Ascending aorta (tissue), 2 donors: ENCODE measurements at regions not wholly inside any gene's neighbourhood (a gene's known extent, or its start where the extent isn't known, plus 50 kb on each side); places are given as distances from the start of the nearest gene placed in this dataset.

Experiments
- DNase-seq, 2 donors: peaks; one replicate each; pipeline ENCODE4 v3.0.0-alpha.2; 2019; ENCODE audit warnings: low spot score in 2 of 2
- H3K27ac ChIP-seq, 2 donors: fragments of 200-600 bp; sonication (generic); one replicate each; pipeline ENCODE4 v1.5.1; 2016 to 2017; ENCODE audit warnings: mild to moderate bottlenecking in 1 of 2
- H3K27me3 ChIP-seq: fragments of 200-600 bp; sonication (generic); one replicate; pipeline ENCODE4 v1.5.1; 2017
- H3K36me3 ChIP-seq, 2 donors: fragments of 200-600 bp; sonication (generic); one replicate each; pipeline ENCODE4 v1.5.1; 2016
- H3K4me1 ChIP-seq, 2 donors: fragments of 200-600 bp; sonication (generic); one replicate each; pipeline ENCODE4 v1.5.1; 2016 to 2017; ENCODE audit warnings: mild to moderate bottlenecking in 1 of 2
- H3K4me3 ChIP-seq, 2 donors: fragments of 200-600 bp; sonication (generic); one replicate each; pipeline ENCODE4 v1.5.1; 2016 to 2017; ENCODE audit warnings: mild to moderate bottlenecking in 1 of 2
- H3K9me3 ChIP-seq, 2 donors: fragments of 200-600 bp; sonication (generic); one replicate each; pipeline ENCODE4 v1.5.1; 2016
- intact Hi-C: fragments of 100-400 bp; cut with DNase I; formaldehyde crosslinking; loops from one replicate; pipeline ENCODE4 v1.15.1; 2023
- TF ChIP-seq, protein P1 (sequence below), 3 experiments: fragments of 200-600 bp in 2 of 3; fragments of 450-650 bp in 1 of 3; sonication (generic) in 2 of 3; IDR thresholded peaks; one replicate each; pipeline ENCODE4 v1.5.1; 2016 to 2019; ENCODE audit warnings: antibody characterized with exemption in 3 of 3, mild to moderate bottlenecking in 1 of 3, moderate library complexity in 1 of 3

DNA sequence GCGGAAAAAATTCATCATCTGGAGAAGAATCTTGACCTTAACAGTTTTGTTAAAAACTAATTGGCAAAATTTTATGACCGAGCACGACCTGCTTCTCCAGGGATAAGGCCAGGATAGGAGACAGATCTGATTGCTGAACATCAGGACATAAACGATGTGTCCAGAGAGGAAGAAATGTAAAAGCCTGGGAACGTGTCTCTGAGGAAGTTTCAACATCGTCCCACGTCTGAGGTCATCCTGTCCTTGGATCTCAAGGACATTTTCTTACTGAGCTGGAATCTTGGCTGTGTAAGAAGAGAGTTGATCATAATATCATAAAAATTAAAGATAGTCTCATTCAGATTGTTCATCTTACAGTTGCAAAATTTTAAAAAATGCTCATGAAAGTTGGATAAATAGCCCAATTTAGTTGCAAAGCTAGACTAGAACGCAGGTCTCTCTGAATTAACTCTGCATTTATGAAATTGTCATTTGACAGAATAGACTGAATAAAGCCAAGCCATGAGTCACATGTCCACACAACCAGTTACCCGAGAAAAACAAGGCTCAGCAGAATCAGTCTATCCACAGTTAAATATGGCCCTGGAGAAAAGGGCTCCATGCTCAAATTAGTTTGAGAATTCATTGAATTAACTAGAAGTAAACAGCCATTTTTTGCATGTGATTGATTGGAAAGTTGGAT, 120.0 kb upstream of the EGFR start:
- no peak overlapping the region for H3K27ac ChIP-seq
- intact Hi-C loops: no loop called here
- H3K9me3 ChIP-seq: no peaks in the 10 kb centered on the region
- H3K27me3 ChIP-seq: no peaks in the 10 kb centered on the region
- no peak overlapping the region for H3K4me3 ChIP-seq
- no peaks in the 10 kb centered on the region for H3K36me3 ChIP-seq
- no peaks in the 10 kb centered on the region for H3K4me1 ChIP-seq
- no peak for DNase-seq
- TF ChIP-seq, protein P1, sequence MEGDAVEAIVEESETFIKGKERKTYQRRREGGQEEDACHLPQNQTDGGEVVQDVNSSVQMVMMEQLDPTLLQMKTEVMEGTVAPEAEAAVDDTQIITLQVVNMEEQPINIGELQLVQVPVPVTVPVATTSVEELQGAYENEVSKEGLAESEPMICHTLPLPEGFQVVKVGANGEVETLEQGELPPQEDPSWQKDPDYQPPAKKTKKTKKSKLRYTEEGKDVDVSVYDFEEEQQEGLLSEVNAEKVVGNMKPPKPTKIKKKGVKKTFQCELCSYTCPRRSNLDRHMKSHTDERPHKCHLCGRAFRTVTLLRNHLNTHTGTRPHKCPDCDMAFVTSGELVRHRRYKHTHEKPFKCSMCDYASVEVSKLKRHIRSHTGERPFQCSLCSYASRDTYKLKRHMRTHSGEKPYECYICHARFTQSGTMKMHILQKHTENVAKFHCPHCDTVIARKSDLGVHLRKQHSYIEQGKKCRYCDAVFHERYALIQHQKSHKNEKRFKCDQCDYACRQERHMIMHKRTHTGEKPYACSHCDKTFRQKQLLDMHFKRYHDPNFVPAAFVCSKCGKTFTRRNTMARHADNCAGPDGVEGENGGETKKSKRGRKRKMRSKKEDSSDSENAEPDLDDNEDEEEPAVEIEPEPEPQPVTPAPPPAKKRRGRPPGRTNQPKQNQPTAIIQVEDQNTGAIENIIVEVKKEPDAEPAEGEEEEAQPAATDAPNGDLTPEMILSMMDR (IDR thresholded peaks at IDR 0.05): no peak

- Histone ChIP-seq H3K4me1 (no peaks in the 10 kb centered on the region), H3K4me3 (no peak overlapping the region), H3K27ac (no peak overlapping the region), H3K36me3 (no peaks in the 10 kb centered on the region), H3K27me3 (no peaks in the 10 kb centered on the region), H3K9me3 (no peaks in the 10 kb centered on the region)
- intact Hi-C loops: no loop called here
- DNase-seq: no peak
- TF ChIP-seq, protein P1 (IDR thresholded peaks at IDR 0.05): no peak
Measured at GRCh38 chr7:54901840-54902239, 117.0 kb upstream of the EGFR start.

- Histone ChIP-seq H3K36me3 (no peaks in the 10 kb centered on the region), H3K4me3 (no peak overlapping the region), H3K9me3 (no peaks in the 10 kb centered on the region), H3K4me1 (no peaks in the 10 kb centered on the region), H3K27ac (no peak overlapping the region), H3K27me3 (no peaks in the 10 kb centered on the region)
- intact Hi-C loops: no loop called here
- TF ChIP-seq, protein P1 (IDR thresholded peaks at IDR 0.05): no peak
- no peak for DNase-seq
Measured at GRCh38 chr7:54904130-54904529, 114.7 kb upstream of the EGFR start.

GRCh38 chr7:54904986-54905385, 113.8 kb upstream of the EGFR start:
- Histone ChIP-seq H3K4me1 (no peaks in the 10 kb centered on the region), H3K27me3 (no peaks in the 10 kb centered on the region), H3K27ac (no peak overlapping the region), H3K36me3 (no peaks in the 10 kb centered on the region), H3K4me3 (no peak overlapping the region), H3K9me3 (peaks cover 0 to under 1% of the 10 kb centered on the region in 2 donors)
- TF ChIP-seq, protein P1 (IDR thresholded peaks at IDR 0.05): no peak
- intact Hi-C loops: no loop called here
- DNase-seq: no peak

- Histone ChIP-seq H3K4me3 (no peak overlapping the region), H3K36me3 (no peaks in the 10 kb centered on the region), H3K9me3 (peaks cover 0 to 2% of the 10 kb centered on the region in 2 donors), H3K27me3 (no peaks in the 10 kb centered on the region), H3K27ac (no peak overlapping the region), H3K4me1 (no peaks in the 10 kb centered on the region)
- intact Hi-C loops: no loop called here
- no peak for DNase-seq
- TF ChIP-seq, protein P1 (IDR thresholded peaks at IDR 0.05): no peak
Measured at GRCh38 chr7:54906963-54907362, 111.9 kb upstream of the EGFR start.

DNA sequence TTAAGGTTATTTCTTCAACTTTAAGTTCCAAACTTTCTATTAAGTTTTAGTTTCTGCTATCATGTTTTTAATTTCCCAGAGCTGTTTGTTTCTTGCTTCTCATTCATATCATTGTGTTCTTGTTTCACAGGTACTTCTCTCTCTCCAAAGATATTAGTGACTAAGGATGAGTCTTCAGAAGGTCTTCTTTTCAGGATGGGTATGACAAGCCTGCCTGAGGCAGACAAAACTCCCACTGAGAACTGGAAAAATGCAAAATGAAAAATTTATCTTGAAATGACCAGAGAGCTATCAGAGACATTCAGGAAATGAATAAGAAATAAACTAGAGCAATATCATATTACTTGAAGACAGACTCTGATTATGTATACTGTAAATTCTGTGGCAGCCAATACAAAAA, 110.8 kb upstream of the EGFR start:
- intact Hi-C loops: no loop called here
- Histone ChIP-seq H3K4me1 (no peaks in the 10 kb centered on the region), H3K27ac (no peak overlapping the region), H3K36me3 (no peaks in the 10 kb centered on the region), H3K27me3 (no peaks in the 10 kb centered on the region), H3K4me3 (no peak overlapping the region), H3K9me3 (peaks cover 0 to 2% of the 10 kb centered on the region in 2 donors)
- TF ChIP-seq, protein P1 (IDR thresholded peaks at IDR 0.05): no peak
- no peak for DNase-seq
